ENCODE measurements at regions not wholly inside any gene's neighbourhood (a gene's known extent, or its start where the extent isn't known, plus 50 kb on each side); places are given as distances from the start of the nearest gene placed in this dataset.

DNA sequence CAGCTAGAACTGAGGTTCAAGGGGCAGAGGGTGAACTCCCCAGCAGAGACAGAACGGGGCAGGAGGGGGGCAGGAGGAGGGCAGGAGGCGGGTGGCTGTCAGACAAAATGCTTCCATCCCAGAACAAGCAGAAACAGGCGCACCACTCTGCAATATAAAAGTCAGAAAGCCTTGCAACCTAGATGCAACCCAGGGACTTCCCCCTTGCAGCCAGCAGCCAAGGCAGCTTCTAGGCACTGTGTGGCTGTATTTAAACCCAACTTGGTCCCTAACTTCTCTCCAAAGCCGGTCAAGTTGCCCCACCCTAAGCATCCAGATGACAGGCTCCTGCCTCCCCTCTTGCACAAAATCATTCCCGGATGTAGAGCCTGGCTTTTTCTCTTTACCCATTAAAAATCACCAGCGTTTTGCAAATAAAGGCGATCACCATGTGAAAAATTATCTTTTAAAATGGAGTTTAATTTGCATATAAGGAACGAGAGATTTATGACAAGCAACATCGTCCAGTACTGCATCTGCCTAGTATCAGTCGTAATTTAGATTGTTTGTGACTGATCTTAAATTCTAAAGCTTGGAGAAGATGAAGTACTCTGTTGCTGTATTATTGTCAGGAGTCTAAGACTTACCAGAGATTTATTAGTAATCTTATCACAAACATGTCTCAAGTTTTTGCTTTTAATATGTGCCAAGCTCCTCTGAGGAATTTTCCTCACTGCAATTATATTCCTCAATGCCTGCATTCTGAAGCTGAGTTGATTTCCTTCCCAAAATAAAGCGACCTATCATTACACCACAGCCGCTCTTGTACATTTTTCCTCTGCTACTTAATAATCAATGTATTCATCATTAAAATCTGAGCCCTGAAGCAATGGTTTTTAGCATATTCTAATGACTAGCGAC lies 307.1 kb upstream of the ZNF507 start:
- ATAC-seq, result no peak
- TF ChIP-seq TCF4 (CRISPR knock-in tag; IDR thresholded peaks at IDR 0.05; ENCODE audit: borderline replicate concordance) (no peak), TOX (CRISPR knock-in tag; IDR thresholded peaks at IDR 0.05; ENCODE audit: borderline replicate concordance) (no peak), OSR1 (CRISPR knock-in tag; IDR thresholded peaks at IDR 0.05) (no peak), TSHZ2 (CRISPR knock-in tag; IDR thresholded peaks at IDR 0.05) (no peak)

GRCh38 chr19:32038961-32039360 lies 306.4 kb upstream of the ZNF507 start:
- TF ChIP-seq BACH2 (CRISPR knock-in tag; IDR thresholded peaks at IDR 0.05; ENCODE audit: borderline replicate concordance), result no peak
- no peak for TF ChIP-seq TSHZ2 (CRISPR knock-in tag; IDR thresholded peaks at IDR 0.05)
- no peak for TF ChIP-seq ZNF8 (CRISPR knock-in tag; IDR thresholded peaks at IDR 0.05)
- TF ChIP-seq OSR1 (CRISPR knock-in tag; IDR thresholded peaks at IDR 0.05), result no peak
- no peak for TF ChIP-seq ESRRG (CRISPR knock-in tag; IDR thresholded peaks at IDR 0.05)
- TF ChIP-seq PPARA (CRISPR knock-in tag; IDR thresholded peaks at IDR 0.05; ENCODE audit: borderline replicate concordance), result no peak
- TF ChIP-seq CREB5 (CRISPR knock-in tag; IDR thresholded peaks at IDR 0.05; ENCODE audit: low read depth), result no peak
- TF ChIP-seq, protein P1, sequence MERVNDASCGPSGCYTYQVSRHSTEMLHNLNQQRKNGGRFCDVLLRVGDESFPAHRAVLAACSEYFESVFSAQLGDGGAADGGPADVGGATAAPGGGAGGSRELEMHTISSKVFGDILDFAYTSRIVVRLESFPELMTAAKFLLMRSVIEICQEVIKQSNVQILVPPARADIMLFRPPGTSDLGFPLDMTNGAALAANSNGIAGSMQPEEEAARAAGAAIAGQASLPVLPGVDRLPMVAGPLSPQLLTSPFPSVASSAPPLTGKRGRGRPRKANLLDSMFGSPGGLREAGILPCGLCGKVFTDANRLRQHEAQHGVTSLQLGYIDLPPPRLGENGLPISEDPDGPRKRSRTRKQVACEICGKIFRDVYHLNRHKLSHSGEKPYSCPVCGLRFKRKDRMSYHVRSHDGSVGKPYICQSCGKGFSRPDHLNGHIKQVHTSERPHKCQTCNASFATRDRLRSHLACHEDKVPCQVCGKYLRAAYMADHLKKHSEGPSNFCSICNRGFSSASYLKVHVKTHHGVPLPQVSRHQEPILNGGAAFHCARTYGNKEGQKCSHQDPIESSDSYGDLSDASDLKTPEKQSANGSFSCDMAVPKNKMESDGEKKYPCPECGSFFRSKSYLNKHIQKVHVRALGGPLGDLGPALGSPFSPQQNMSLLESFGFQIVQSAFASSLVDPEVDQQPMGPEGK (CRISPR knock-in tag; IDR thresholded peaks at IDR 0.05; ENCODE audit: borderline replicate concordance), result no peak
- TF ChIP-seq, protein P2, sequence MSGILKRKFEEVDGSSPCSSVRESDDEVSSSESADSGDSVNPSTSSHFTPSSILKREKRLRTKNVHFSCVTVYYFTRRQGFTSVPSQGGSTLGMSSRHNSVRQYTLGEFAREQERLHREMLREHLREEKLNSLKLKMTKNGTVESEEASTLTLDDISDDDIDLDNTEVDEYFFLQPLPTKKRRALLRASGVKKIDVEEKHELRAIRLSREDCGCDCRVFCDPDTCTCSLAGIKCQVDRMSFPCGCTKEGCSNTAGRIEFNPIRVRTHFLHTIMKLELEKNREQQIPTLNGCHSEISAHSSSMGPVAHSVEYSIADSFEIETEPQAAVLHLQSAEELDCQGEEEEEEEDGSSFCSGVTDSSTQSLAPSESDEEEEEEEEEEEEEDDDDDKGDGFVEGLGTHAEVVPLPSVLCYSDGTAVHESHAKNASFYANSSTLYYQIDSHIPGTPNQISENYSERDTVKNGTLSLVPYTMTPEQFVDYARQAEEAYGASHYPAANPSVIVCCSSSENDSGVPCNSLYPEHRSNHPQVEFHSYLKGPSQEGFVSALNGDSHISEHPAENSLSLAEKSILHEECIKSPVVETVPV (CRISPR knock-in tag; IDR thresholded peaks at IDR 0.05), result no peak
- TF ChIP-seq GLIS3 (CRISPR knock-in tag; IDR thresholded peaks at IDR 0.05), result no peak
- no peak for TF ChIP-seq TOX (CRISPR knock-in tag; IDR thresholded peaks at IDR 0.05; ENCODE audit: borderline replicate concordance)
- no peak for TF ChIP-seq ISL1 (CRISPR knock-in tag; IDR thresholded peaks at IDR 0.05)
- TF ChIP-seq ARNTL (CRISPR knock-in tag; IDR thresholded peaks at IDR 0.05; ENCODE audit: borderline replicate concordance, low read depth), result no peak
- no peak for TF ChIP-seq RARB (CRISPR knock-in tag; IDR thresholded peaks at IDR 0.05)
- no peak for TF ChIP-seq ZNF565 (CRISPR knock-in tag; conservative IDR thresholded peaks at IDR 0.05; ENCODE audit: low read depth)
- no peak for TF ChIP-seq TCF4 (CRISPR knock-in tag; IDR thresholded peaks at IDR 0.05; ENCODE audit: borderline replicate concordance)
- no peak for TF ChIP-seq CSDC2 (CRISPR knock-in tag; IDR thresholded peaks at IDR 0.05)

GRCh38 chr19:32039440-32039839 lies 306.0 kb upstream of the ZNF507 start:
- ATAC-seq, result no peak
- TF ChIP-seq ZNF565 (CRISPR knock-in tag; conservative IDR thresholded peaks at IDR 0.05; ENCODE audit: low read depth) (no peak), ESRRG (CRISPR knock-in tag; IDR thresholded peaks at IDR 0.05) (no peak), GLIS3 (CRISPR knock-in tag; IDR thresholded peaks at IDR 0.05) (no peak), POU6F1 (CRISPR knock-in tag; IDR thresholded peaks at IDR 0.05; ENCODE audit: borderline replicate concordance, low read depth) (no peak), ZC3H10 (CRISPR knock-in tag; IDR thresholded peaks at IDR 0.05) (no peak), CREB5 (CRISPR knock-in tag; IDR thresholded peaks at IDR 0.05; ENCODE audit: low read depth) (no peak)

More at GRCh38 chr19:32038961-32039360, 306.4 kb upstream of the ZNF507 start:
- ATAC-seq, result no peak
